HepG2 (cell line): ENCODE measurements at regions not wholly inside any gene's neighbourhood (a gene's known extent, or its start where the extent isn't known, plus 50 kb on each side); places are given as distances from the start of the nearest gene placed in this dataset.
A peak's percentile ranks its signal among the peaks of the same experiment; 100 is the strongest.

Experiments used
- AHDC1 ChIP-seq: sonication (generic); formaldehyde crosslinking; IDR thresholded peaks from 2 replicates; pipeline ENCODE4 v1.5.1; 2020; ENCODE audit warnings: mild to moderate bottlenecking, missing genetic modification reagents, borderline replicate concordance
- AHR ChIP-seq: IDR thresholded peaks from 2 replicates; pipeline ENCODE4 v1.6.1; 2018; ENCODE audit warnings: missing genetic modification reagents, missing compliant biosample characterization
- ARID5B ChIP-seq: IDR thresholded peaks from 2 replicates; pipeline ENCODE4 v1.4.0; 2020; ENCODE audit warnings: mild to moderate bottlenecking, missing genetic modification reagents
- ATF2 ChIP-seq: sonication (generic); formaldehyde crosslinking; IDR thresholded peaks from 2 replicates; pipeline ENCODE4 v1.4.0; 2020; ENCODE audit warnings: missing genetic modification reagents
- CREB3 ChIP-seq: sonication (generic); formaldehyde crosslinking; IDR thresholded peaks from 2 replicates; pipeline ENCODE4 v1.5.0; 2020; ENCODE audit warnings: missing genetic modification reagents
- E2F5 ChIP-seq: sonication (generic); formaldehyde crosslinking; conservative IDR thresholded peaks from 2 replicates; pipeline ENCODE4 v1.4.0; 2020; ENCODE audit warnings: missing genetic modification reagents
- HIVEP1 ChIP-seq: sonication (generic); formaldehyde crosslinking; IDR thresholded peaks from 2 replicates; pipeline ENCODE4 v1.4.0; 2020; ENCODE audit warnings: mild to moderate bottlenecking, missing genetic modification reagents
- KLF13 ChIP-seq: sonication (generic); formaldehyde crosslinking; IDR thresholded peaks from 2 replicates; pipeline ENCODE4 v1.4.0; 2020; ENCODE audit warnings: mild to moderate bottlenecking, missing genetic modification reagents
- NR3C1 ChIP-seq: sonication (generic); formaldehyde crosslinking; IDR thresholded peaks from 2 replicates; pipeline ENCODE4 v1.4.0; 2020; ENCODE audit warnings: missing genetic modification reagents
- RAD21 ChIP-seq: fragments of 450-650 bp; formaldehyde crosslinking; IDR thresholded peaks from 2 replicates; pipeline ENCODE4 v1.5.0; 2020; ENCODE audit warnings: mild to moderate bottlenecking
- REL ChIP-seq: sonication (generic); formaldehyde crosslinking; conservative IDR thresholded peaks from 2 replicates; pipeline ENCODE4 v1.8.0; 2022; ENCODE audit warnings: mild to moderate bottlenecking, missing genetic modification reagents, moderate library complexity
- ZBTB33 ChIP-seq: sonication (generic); formaldehyde crosslinking; IDR thresholded peaks from 2 replicates; pipeline ENCODE4 v1.4.0; 2020; ENCODE audit warnings: missing genetic modification reagents
- ZBTB38 ChIP-seq: sonication (generic); formaldehyde crosslinking; IDR thresholded peaks from 2 replicates; pipeline ENCODE4 v1.5.1; 2020; ENCODE audit warnings: mild to moderate bottlenecking, missing genetic modification reagents
- ZNF816 ChIP-seq: sonication (generic); formaldehyde crosslinking; IDR thresholded peaks from 2 replicates; pipeline ENCODE4 v1.8.0; 2022; ENCODE audit warnings: missing genetic modification reagents, mild to moderate bottlenecking, borderline replicate concordance

- TF ChIP-seq AHDC1 (CRISPR knock-in tag): no peak
- no peak for TF ChIP-seq CREB3 (CRISPR knock-in tag)
- peak; percentile 57; the same call in 1 of the 2 replicates for TF ChIP-seq ARID5B (CRISPR knock-in tag)
- no peak for TF ChIP-seq NR3C1 (CRISPR knock-in tag)
- no peak for TF ChIP-seq ATF2 (CRISPR knock-in tag)
- no peak for TF ChIP-seq E2F5
- no peak; the same call in 1 of the 2 replicates for TF ChIP-seq ZBTB38 (CRISPR knock-in tag)
- TF ChIP-seq AHR (CRISPR knock-in tag): no peak
- TF ChIP-seq HIVEP1 (CRISPR knock-in tag): 0 out of 2 replicates have a peak, but pooled peaks have one; percentile 67
- TF ChIP-seq ZBTB33 (CRISPR knock-in tag): peak; percentile 37; the same call in 1 of the 2 replicates
- no peak for TF ChIP-seq RAD21
- TF ChIP-seq ZNF816: no peak
- TF ChIP-seq REL (CRISPR knock-in tag): no peak
- no peak for TF ChIP-seq KLF13
These were observed 137.5 kb upstream of the PTPN1 start (continued) for GRCh38 chr20:50372770-50373088.
